ENCODE measurements at regions not wholly inside any gene's neighbourhood (a gene's known extent, or its start where the extent isn't known, plus 50 kb on each side); places are given as distances from the start of the nearest gene placed in this dataset.

GRCh38 chr9:71279151-71279739 lies 157.8 kb upstream of the TRPM3 start:
- ATAC-seq = no peak
- no peak for FAIRE-seq
- 51 to 52% methylated on average over 7 of the region's 7 CpGs for WGBS, 2 donors
- H3K36me3 ChIP-seq = no peaks in the 10 kb centered on the region
- no peaks in the 10 kb centered on the region for H3K27me3 ChIP-seq
- no peak overlapping the region for H3K27ac ChIP-seq
- no peak for DNase-seq
- no peak overlapping the region for H3K4me3 ChIP-seq
- no peaks in the 10 kb centered on the region for H3K4me1 ChIP-seq
- intact Hi-C loops (cut with DNase I) = no loop called here
- no peak for TF ChIP-seq CTCF (IDR thresholded peaks at IDR 0.05)
- H3K9me3 ChIP-seq = no peaks in the 10 kb centered on the region

DNA sequence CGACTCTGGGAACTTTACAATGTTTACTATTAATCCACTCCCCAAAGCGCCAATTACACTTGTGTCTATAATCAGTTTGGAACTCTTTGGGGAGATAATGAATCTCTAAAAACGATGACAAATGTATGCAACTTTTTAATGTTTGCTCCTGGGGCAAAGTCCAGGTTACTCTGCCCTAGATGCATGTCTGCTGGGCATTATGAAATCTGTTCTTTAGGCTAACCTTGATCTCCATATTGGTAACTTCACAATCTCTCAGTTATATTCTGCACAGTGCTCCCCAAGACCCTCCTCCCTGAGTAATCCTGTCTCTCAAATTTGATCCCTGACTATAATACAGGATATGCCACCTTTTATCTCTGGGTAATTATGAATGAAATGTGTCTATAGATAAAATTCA lies 152.2 kb upstream of the TRPM3 start:
- Histone ChIP-seq H3K4me1 (no peaks in the 10 kb centered on the region), H3K36me3 (no peaks in the 10 kb centered on the region), H3K27me3 (no peaks in the 10 kb centered on the region), H3K4me3 (no peak overlapping the region), H3K9me3 (no peaks in the 10 kb centered on the region), H3K27ac (no peak overlapping the region)
- no peak for DNase-seq
- FAIRE-seq = no peak
- no peak for TF ChIP-seq CTCF (IDR thresholded peaks at IDR 0.05)
- ATAC-seq = no peak
- WGBS, 2 donors = 27 to 50% methylated on average over 3 of the region's 3 CpGs
- intact Hi-C loops (cut with DNase I) = no loop called here

- TF ChIP-seq CTCF (IDR thresholded peaks at IDR 0.05) = no peak
- 62 to 71% methylated on average over 5 of the region's 5 CpGs for WGBS, 2 donors
- intact Hi-C loops (cut with DNase I) = no loop called here
- ATAC-seq (no peak), DNase-seq (no peak), FAIRE-seq (no peak)
- Histone ChIP-seq H3K27ac (no peak overlapping the region), H3K4me1 (no peaks in the 10 kb centered on the region), H3K27me3 (no peaks in the 10 kb centered on the region), H3K36me3 (no peaks in the 10 kb centered on the region), H3K9me3 (no peaks in the 10 kb centered on the region), H3K4me3 (no peak overlapping the region)
Observed at GRCh38 chr9:71271602-71272001, 150.2 kb upstream of the TRPM3 start.

GRCh38 chr9:71270554-71270953 lies 149.1 kb upstream of the TRPM3 start:
- intact Hi-C loops (cut with DNase I) = no loop called here
- ATAC-seq (no peak), DNase-seq (no peak), FAIRE-seq (no peak)
- Histone ChIP-seq H3K27me3 (no peaks in the 10 kb centered on the region), H3K9me3 (no peaks in the 10 kb centered on the region), H3K27ac (no peak overlapping the region), H3K4me1 (no peaks in the 10 kb centered on the region), H3K36me3 (no peaks in the 10 kb centered on the region), H3K4me3 (no peak overlapping the region)
- no peak for TF ChIP-seq CTCF (IDR thresholded peaks at IDR 0.05)

GRCh38 chr9:71269859-71270258 lies 148.4 kb upstream of the TRPM3 start:
- Histone ChIP-seq H3K9me3 (no peaks in the 10 kb centered on the region), H3K27me3 (no peaks in the 10 kb centered on the region), H3K4me1 (no peaks in the 10 kb centered on the region), H3K36me3 (no peaks in the 10 kb centered on the region), H3K4me3 (no peak overlapping the region), H3K27ac (no peak overlapping the region)
- 60 to 72% methylated on average over 4 of the region's 4 CpGs for WGBS, 2 donors
- ATAC-seq (no peak), DNase-seq (no peak), FAIRE-seq (no peak)
- TF ChIP-seq CTCF (IDR thresholded peaks at IDR 0.05) = no peak
- intact Hi-C loops (cut with DNase I) = no loop called here

Data from pancreas (tissue), 10 donors.